GM23248 (cell line): ENCODE measurements at regions not wholly inside any gene's neighbourhood (a gene's known extent, or its start where the extent isn't known, plus 50 kb on each side); places are given as distances from the start of the nearest gene placed in this dataset.

Experiments
- EZH2 ChIP-seq: fragments of 200-600 bp; sonication (generic); IDR thresholded peaks from 2 replicates; pipeline ENCODE4 v1.6.1; 2018; ENCODE audit warnings: antibody characterized with exemption, mild to moderate bottlenecking; ENCODE audit not compliant: insufficient read depth, poor library complexity, severe bottlenecking
- EZH2phosphoT487 ChIP-seq: fragments of 200-600 bp; sonication (generic); IDR thresholded peaks from 2 replicates; pipeline ENCODE4 v1.6.1; 2018; ENCODE audit warnings: antibody characterized with exemption, moderate library complexity, mild to moderate bottlenecking, low read depth; ENCODE audit not compliant: insufficient read depth

GRCh38 chr3:62951037-62951613, 75.9 kb upstream of the CADPS start:
- TF ChIP-seq EZH2 (no peak), EZH2phosphoT487 (no peak)
